ENCODE measurements at regions not wholly inside any gene's neighbourhood (a gene's known extent, or its start where the extent isn't known, plus 50 kb on each side); places are given as distances from the start of the nearest gene placed in this dataset.

DNA sequence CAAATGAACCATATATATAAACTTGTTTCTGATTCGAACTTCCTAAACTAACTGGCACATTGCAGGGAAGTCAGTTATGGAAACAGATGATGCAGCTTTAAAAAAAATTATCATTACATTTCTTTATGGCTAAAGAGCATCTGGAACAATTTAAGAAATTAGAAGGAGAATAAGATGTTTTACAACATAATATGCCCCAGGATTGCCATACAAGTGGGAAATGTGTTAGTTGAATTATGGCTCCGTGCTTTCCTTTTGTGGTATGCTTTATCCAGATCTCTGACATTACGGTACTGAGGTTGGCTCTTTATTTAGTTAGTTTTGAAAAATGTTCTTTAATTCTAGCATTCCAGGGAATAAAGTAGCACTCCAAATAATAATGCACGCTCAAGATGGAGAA, 343.0 kb upstream of the ZFP64 start:
- TF ChIP-seq, protein P1, sequence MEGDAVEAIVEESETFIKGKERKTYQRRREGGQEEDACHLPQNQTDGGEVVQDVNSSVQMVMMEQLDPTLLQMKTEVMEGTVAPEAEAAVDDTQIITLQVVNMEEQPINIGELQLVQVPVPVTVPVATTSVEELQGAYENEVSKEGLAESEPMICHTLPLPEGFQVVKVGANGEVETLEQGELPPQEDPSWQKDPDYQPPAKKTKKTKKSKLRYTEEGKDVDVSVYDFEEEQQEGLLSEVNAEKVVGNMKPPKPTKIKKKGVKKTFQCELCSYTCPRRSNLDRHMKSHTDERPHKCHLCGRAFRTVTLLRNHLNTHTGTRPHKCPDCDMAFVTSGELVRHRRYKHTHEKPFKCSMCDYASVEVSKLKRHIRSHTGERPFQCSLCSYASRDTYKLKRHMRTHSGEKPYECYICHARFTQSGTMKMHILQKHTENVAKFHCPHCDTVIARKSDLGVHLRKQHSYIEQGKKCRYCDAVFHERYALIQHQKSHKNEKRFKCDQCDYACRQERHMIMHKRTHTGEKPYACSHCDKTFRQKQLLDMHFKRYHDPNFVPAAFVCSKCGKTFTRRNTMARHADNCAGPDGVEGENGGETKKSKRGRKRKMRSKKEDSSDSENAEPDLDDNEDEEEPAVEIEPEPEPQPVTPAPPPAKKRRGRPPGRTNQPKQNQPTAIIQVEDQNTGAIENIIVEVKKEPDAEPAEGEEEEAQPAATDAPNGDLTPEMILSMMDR (conservative IDR thresholded peaks at IDR 0.05; ENCODE audit: low read depth, low read length): no peak
- TF ChIP-seq EZH2 (IDR thresholded peaks at IDR 0.05; ENCODE audit: low read length, unreplicated experiment): no peak
- no peak for TF ChIP-seq EZH2phosphoT487 (IDR thresholded peaks at IDR 0.05; ENCODE audit: borderline replicate concordance, low read length)
